C4-2B (cell line): ENCODE measurements at regions not wholly inside any gene's neighbourhood (a gene's known extent, or its start where the extent isn't known, plus 50 kb on each side); places are given as distances from the start of the nearest gene placed in this dataset.

ENCODE experiments used
- H3K27ac ChIP-seq: fragments of 450-650 bp; 2 replicates; pipeline ENCODE4 v1.5.1; 2017
- ZFX ChIP-seq: fragments of 450-650 bp; IDR thresholded peaks from 2 replicates; pipeline ENCODE4 v1.6.1; 2017
- TF ChIP-seq, protein P1 (sequence below): fragments of 450-650 bp; conservative IDR thresholded peaks from 2 replicates; pipeline ENCODE4 v1.5.1; 2017; ENCODE audit warnings: mild to moderate bottlenecking

DNA sequence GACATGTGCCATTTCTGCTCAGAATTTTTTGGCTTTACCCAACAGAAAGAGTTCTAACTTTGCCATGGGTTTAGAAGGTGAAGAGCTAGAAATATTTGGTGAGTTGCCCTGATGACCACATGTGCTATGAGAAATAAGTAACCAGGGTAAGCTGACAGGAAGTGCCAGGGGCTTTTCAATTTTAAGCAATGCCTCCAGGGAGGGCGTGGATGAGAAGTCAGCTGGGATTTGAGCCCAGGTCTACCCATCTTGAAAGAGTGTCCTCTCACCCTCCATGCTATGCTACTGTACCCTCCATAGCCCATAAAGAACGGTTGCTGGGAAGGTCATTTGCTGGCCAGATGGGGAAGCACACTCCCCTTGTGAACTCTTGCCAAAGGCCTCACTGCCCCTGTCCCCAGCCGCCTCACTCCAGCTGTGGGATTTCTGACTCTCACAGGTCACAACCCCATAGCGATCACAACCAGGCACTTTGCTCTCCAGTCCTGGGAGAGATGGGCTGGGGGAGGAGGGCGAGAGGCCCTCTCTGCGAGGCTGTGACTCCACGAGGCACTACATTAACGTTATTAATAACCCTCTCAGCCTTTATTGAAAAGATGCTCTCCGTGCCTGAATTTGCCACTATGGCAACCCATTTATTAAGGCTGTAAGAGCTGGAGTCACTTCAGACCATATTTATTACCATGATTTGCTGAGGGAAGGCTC is 291.1 kb downstream of the DHX35 start:
- no peak overlapping the region for H3K27ac ChIP-seq
- TF ChIP-seq ZFX: no peak
- TF ChIP-seq, protein P1, sequence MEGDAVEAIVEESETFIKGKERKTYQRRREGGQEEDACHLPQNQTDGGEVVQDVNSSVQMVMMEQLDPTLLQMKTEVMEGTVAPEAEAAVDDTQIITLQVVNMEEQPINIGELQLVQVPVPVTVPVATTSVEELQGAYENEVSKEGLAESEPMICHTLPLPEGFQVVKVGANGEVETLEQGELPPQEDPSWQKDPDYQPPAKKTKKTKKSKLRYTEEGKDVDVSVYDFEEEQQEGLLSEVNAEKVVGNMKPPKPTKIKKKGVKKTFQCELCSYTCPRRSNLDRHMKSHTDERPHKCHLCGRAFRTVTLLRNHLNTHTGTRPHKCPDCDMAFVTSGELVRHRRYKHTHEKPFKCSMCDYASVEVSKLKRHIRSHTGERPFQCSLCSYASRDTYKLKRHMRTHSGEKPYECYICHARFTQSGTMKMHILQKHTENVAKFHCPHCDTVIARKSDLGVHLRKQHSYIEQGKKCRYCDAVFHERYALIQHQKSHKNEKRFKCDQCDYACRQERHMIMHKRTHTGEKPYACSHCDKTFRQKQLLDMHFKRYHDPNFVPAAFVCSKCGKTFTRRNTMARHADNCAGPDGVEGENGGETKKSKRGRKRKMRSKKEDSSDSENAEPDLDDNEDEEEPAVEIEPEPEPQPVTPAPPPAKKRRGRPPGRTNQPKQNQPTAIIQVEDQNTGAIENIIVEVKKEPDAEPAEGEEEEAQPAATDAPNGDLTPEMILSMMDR: no peak

DNA sequence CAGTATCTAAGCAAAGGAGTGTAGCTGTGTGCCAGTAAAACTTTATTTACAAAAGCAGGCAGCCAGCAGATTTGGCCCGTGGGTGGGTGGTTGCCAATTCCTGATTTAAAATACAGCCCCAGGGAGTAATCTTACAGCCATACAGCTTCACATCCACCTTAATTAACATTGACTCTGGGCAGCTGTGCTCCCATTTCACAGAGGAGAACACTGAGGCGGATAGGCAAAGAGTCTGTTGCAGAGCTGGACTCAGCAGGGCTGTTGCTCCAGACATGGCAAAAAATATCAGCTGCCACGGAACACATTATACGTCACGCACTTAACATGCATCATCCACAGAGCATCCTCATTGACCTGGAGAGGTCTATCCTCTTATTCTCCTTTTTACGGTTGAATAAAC is 289.9 kb downstream of the DHX35 start:
- no peak overlapping the region for H3K27ac ChIP-seq
- no peak for TF ChIP-seq ZFX
- TF ChIP-seq, protein P1: no peak

DNA sequence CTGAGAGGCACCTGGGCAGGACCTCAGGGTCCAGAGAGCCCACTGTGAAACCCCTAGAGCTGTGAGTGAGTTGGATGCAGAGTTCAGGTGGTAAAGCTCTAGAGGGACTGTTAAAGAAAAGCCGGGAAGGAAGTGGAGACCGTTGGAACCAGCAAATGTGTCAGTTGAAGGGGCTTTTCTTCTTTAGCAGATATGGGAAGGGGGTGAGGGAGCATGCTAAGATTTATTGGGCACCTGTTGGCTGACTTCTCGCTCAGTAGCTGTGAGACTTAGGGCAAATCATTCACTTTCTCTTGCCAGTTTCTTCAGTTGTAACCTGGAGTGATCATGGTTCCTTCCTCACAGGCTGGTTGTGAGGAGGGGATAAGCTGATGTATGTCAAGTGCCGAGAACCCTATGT is 287.7 kb downstream of the DHX35 start:
- TF ChIP-seq, protein P1: no peak
- TF ChIP-seq ZFX: no peak
- H3K27ac ChIP-seq: no peak overlapping the region

DNA sequence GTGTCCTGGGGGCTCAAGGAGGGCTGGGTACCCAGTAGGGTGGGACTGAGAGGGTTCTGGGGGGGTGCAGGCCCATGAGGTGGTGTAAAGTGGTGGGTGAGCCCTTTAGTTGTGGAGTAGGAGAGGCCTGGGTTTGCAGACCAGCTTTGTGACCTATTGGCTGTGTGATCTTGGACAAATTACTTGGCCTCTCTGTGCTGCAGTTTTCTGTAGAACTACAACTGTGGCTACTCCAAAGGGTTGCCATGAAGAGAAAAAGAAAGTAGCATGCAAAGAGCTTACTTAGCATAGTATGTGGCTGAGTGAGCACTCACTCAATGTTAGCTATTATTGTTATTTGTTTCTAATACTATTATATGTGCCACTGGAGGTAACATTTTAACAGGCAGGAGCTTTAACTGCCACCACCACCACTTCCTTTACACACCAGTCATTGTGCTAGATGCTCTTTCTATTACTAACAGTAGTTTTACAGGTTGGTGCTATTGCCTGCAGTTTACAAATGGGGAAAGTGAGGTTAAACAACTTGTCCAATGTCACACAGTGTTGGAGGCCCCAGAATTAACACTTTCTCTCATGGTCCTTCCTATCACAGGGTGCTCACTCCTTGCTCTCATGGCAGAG is 286.8 kb downstream of the DHX35 start:
- H3K27ac ChIP-seq: no peak overlapping the region
- TF ChIP-seq, protein P1: no peak
- no peak for TF ChIP-seq ZFX

DNA sequence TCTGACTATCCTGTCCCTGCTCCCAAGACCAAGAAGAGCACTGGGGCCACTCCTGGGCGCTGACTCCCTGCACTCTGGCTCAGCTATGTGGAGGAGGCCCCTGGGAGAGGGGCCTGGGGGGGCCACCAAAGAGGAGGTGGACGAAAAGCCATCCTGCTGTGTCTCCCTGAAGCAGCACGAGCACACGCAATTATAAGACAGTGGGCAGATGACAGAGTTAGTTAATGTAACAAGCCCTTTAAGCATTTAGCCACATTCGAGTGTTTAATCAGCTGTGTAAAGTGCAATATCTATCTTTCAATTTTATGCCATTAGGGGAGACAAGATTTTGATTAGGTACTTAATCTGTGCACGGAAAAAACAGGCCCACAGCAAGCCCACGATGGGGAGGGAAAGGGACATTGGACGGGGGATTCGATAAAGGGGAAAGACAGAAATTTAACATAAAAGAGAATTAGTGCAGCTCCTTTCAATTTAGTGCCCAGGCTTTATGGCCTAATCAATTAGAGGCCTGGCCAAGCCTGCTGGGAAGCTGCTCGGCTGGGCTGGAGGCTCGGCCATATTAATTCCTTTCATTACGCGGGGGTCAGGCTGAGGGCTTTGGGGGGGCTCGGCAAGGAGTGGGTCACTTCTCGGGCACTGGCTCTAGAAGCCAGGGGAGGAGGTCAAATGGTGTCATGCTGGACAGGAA is 286.2 kb downstream of the DHX35 start:
- H3K27ac ChIP-seq: no peak overlapping the region

DNA sequence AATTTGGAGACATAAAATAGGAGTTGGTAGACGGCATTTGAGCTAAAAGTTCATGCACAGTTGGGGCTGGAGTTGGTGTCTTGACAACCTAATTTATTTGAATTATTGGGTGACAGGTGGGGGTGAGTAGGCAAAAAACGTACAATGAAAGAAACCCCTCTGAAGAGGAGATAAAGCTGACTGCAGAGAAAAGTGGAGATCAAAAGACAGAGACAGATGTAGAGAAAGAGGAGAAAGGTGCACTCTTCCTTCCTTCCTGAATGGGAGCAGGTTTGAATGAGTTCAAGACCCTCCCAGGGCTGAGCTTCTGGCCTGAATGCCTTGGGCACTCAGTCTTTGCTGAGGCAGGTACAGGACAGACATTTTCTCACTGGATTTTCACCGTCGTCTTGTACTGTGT is 284.3 kb downstream of the DHX35 start:
- no peak overlapping the region for H3K27ac ChIP-seq
- TF ChIP-seq ZFX: no peak
- TF ChIP-seq, protein P1: no peak

More for the DNA sequence above, 286.2 kb downstream of the DHX35 start:
- TF ChIP-seq, protein P1: no peak
- no peak for TF ChIP-seq ZFX

DNA sequence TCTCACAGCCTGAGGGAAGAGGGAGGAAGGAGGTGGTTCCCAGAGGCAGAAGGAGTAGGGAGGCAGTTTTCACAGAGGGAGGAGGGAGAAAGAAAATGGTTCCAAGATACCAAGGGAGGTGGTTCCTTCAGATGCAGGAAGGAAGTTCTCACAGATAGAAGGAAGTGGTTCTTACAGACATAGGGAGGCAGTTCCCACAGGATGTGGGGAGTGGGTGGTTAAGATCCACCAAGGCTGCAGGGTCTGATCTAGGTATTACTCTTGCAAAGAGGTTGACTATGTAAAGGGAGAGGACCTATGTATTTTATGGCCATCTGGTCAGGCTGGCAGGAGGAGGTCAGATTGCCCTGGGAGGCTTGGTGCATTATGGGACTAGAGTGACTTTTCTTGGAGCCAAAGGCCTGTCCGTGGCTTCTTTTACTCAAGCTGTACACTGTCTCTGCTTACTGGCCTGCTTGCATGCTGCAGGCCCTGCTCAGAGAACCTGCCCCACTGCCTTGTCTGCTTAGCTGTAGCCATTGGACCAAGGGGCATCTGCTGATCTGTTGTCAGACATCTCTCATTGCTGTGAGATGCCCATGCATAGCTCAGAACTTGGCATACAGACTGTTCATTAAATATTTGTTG is 283.7 kb downstream of the DHX35 start:
- no peak for TF ChIP-seq ZFX
- TF ChIP-seq, protein P1: no peak
- no peak overlapping the region for H3K27ac ChIP-seq
